ENCODE measurements at regions not wholly inside any gene's neighbourhood (a gene's known extent, or its start where the extent isn't known, plus 50 kb on each side); places are given as distances from the start of the nearest gene placed in this dataset.

DNA sequence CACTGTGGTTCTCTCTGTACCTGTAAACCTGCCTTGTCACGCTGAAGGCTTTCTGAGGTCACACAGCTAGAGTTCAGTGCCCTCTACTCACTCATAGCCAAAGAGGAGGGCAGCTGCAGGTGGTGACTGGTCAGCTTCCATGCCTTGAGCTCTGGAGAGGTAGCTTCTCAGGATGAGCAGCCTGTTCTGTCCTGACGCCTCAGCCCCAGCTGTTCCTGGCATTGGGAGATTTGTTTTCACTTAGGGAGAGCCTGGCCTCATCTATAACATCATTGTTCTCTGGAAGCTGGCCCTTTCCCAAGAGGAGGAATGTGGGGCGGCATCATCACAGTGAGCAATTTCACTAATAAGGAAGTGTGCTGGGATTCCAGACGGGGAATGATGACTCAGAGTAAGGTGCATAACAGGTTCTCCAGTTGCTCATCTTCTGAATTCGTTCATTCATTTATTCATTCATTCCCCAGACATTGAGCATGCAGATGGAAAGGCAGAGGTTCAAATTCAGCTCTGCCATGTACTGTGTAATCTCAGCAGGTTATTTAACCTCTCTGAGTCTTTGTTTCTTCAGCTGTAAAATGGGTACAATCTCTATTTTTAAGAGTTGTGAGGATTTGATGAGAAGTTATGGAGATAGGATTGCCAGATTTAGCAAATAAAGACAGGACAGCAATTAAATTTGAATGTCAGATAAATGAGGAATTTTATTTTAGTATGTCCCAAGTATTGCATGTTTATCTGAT, 255.8 kb upstream of the CRY1 start (continued):
- TF ChIP-seq, protein P1, sequence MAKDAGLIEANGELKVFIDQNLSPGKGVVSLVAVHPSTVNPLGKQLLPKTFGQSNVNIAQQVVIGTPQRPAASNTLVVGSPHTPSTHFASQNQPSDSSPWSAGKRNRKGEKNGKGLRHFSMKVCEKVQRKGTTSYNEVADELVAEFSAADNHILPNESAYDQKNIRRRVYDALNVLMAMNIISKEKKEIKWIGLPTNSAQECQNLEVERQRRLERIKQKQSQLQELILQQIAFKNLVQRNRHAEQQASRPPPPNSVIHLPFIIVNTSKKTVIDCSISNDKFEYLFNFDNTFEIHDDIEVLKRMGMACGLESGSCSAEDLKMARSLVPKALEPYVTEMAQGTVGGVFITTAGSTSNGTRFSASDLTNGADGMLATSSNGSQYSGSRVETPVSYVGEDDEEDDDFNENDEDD (CRISPR knock-in tag; IDR thresholded peaks at IDR 0.05; ENCODE audit: borderline replicate concordance) = 0 out of 2 replicates have a peak, but pooled peaks have one; percentile 18
- TF ChIP-seq, protein P2, sequence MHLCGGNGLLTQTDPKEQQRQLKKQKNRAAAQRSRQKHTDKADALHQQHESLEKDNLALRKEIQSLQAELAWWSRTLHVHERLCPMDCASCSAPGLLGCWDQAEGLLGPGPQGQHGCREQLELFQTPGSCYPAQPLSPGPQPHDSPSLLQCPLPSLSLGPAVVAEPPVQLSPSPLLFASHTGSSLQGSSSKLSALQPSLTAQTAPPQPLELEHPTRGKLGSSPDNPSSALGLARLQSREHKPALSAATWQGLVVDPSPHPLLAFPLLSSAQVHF (CRISPR knock-in tag; IDR thresholded peaks at IDR 0.05) = no peak
- TF ChIP-seq, protein P3, sequence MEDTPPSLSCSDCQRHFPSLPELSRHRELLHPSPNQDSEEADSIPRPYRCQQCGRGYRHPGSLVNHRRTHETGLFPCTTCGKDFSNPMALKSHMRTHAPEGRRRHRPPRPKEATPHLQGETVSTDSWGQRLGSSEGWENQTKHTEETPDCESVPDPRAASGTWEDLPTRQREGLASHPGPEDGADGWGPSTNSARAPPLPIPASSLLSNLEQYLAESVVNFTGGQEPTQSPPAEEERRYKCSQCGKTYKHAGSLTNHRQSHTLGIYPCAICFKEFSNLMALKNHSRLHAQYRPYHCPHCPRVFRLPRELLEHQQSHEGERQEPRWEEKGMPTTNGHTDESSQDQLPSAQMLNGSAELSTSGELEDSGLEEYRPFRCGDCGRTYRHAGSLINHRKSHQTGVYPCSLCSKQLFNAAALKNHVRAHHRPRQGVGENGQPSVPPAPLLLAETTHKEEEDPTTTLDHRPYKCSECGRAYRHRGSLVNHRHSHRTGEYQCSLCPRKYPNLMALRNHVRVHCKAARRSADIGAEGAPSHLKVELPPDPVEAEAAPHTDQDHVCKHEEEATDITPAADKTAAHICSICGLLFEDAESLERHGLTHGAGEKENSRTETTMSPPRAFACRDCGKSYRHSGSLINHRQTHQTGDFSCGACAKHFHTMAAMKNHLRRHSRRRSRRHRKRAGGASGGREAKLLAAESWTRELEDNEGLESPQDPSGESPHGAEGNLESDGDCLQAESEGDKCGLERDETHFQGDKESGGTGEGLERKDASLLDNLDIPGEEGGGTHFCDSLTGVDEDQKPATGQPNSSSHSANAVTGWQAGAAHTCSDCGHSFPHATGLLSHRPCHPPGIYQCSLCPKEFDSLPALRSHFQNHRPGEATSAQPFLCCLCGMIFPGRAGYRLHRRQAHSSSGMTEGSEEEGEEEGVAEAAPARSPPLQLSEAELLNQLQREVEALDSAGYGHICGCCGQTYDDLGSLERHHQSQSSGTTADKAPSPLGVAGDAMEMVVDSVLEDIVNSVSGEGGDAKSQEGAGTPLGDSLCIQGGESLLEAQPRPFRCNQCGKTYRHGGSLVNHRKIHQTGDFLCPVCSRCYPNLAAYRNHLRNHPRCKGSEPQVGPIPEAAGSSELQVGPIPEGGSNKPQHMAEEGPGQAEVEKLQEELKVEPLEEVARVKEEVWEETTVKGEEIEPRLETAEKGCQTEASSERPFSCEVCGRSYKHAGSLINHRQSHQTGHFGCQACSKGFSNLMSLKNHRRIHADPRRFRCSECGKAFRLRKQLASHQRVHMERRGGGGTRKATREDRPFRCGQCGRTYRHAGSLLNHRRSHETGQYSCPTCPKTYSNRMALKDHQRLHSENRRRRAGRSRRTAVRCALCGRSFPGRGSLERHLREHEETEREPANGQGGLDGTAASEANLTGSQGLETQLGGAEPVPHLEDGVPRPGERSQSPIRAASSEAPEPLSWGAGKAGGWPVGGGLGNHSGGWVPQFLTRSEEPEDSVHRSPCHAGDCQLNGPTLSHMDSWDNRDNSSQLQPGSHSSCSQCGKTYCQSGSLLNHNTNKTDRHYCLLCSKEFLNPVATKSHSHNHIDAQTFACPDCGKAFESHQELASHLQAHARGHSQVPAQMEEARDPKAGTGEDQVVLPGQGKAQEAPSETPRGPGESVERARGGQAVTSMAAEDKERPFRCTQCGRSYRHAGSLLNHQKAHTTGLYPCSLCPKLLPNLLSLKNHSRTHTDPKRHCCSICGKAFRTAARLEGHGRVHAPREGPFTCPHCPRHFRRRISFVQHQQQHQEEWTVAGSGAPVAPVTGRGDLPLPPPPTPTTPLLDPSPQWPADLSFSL (CRISPR knock-in tag; IDR thresholded peaks at IDR 0.05) = no peak
- TF ChIP-seq KDM2A (CRISPR knock-in tag; IDR thresholded peaks at IDR 0.05; ENCODE audit: borderline replicate concordance, low read depth) (no peak), ZNF350 (CRISPR knock-in tag; IDR thresholded peaks at IDR 0.05; ENCODE audit: borderline replicate concordance, low read depth) (no peak), SAFB2 (CRISPR knock-in tag; IDR thresholded peaks at IDR 0.05; ENCODE audit: borderline replicate concordance, low read depth) (no peak), ZNF761 (CRISPR knock-in tag; conservative IDR thresholded peaks at IDR 0.05) (no peak), BRCA1 (CRISPR knock-in tag; IDR thresholded peaks at IDR 0.05) (no peak), ZFP1 (CRISPR knock-in tag; IDR thresholded peaks at IDR 0.05) (no peak), FOXP1 (IDR thresholded peaks at IDR 0.05) (no peak), FOXP1 (CRISPR knock-in tag; IDR thresholded peaks at IDR 0.05) (peak; percentile 21; the same call in 1 of the 2 replicates), ATF1 (CRISPR knock-in tag; IDR thresholded peaks at IDR 0.05) (peak; percentile 59; the same call in 1 of the 2 replicates), SOX5 (CRISPR knock-in tag; IDR thresholded peaks at IDR 0.05; ENCODE audit: borderline replicate concordance) (peak; percentile 91), HMG20A (CRISPR knock-in tag; IDR thresholded peaks at IDR 0.05; ENCODE audit: borderline replicate concordance) (peak; percentile 80; the same call in 1 of the 2 replicates)
- TF ChIP-seq, protein P4, sequence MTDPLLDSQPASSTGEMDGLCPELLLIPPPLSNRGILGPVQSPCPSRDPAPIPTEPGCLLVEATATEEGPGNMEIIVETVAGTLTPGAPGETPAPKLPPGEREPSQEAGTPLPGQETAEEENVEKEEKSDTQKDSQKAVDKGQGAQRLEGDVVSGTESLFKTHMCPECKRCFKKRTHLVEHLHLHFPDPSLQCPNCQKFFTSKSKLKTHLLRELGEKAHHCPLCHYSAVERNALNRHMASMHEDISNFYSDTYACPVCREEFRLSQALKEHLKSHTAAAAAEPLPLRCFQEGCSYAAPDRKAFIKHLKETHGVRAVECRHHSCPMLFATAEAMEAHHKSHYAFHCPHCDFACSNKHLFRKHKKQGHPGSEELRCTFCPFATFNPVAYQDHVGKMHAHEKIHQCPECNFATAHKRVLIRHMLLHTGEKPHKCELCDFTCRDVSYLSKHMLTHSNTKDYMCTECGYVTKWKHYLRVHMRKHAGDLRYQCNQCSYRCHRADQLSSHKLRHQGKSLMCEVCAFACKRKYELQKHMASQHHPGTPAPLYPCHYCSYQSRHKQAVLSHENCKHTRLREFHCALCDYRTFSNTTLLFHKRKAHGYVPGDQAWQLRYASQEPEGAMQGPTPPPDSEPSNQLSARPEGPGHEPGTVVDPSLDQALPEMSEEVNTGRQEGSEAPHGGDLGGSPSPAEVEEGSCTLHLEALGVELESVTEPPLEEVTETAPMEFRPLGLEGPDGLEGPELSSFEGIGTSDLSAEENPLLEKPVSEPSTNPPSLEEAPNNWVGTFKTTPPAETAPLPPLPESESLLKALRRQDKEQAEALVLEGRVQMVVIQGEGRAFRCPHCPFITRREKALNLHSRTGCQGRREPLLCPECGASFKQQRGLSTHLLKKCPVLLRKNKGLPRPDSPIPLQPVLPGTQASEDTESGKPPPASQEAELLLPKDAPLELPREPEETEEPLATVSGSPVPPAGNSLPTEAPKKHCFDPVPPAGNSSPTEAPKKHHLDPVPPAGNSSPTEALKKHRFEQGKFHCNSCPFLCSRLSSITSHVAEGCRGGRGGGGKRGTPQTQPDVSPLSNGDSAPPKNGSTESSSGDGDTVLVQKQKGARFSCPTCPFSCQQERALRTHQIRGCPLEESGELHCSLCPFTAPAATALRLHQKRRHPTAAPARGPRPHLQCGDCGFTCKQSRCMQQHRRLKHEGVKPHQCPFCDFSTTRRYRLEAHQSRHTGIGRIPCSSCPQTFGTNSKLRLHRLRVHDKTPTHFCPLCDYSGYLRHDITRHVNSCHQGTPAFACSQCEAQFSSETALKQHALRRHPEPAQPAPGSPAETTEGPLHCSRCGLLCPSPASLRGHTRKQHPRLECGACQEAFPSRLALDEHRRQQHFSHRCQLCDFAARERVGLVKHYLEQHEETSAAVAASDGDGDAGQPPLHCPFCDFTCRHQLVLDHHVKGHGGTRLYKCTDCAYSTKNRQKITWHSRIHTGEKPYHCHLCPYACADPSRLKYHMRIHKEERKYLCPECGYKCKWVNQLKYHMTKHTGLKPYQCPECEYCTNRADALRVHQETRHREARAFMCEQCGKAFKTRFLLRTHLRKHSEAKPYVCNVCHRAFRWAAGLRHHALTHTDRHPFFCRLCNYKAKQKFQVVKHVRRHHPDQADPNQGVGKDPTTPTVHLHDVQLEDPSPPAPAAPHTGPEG (CRISPR knock-in tag; IDR thresholded peaks at IDR 0.05) = no peak
- TF ChIP-seq, protein P5, sequence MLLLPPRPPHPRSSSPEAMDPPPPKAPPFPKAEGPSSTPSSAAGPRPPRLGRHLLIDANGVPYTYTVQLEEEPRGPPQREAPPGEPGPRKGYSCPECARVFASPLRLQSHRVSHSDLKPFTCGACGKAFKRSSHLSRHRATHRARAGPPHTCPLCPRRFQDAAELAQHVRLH (CRISPR knock-in tag; IDR thresholded peaks at IDR 0.05; ENCODE audit: borderline replicate concordance, low read depth) = no peak; the same call in 1 of the 2 replicates
